ENCODE measurements at regions not wholly inside any gene's neighbourhood (a gene's known extent, or its start where the extent isn't known, plus 50 kb on each side); places are given as distances from the start of the nearest gene placed in this dataset.

- TF ChIP-seq POLR2AphosphoS5 (IDR thresholded peaks at IDR 0.05; ENCODE audit: low read depth, low read length) (no peak), POLR2A (IDR thresholded peaks at IDR 0.05; ENCODE audit: low read depth, low read length) (no peak), SPI1 (IDR thresholded peaks at IDR 0.05; ENCODE audit: low read depth, low read length) (no peak), PAX5 (IDR thresholded peaks at IDR 0.05; ENCODE audit: insufficient read depth, low read length, severe bottlenecking) (no peak)
Observed at GRCh38 chr9:101951598-101951997, 213.2 kb upstream of the GRIN3A start.

All from GM12891 (cell line).